Kidney (tissue), 13 donors: ENCODE measurements at regions not wholly inside any gene's neighbourhood (a gene's known extent, or its start where the extent isn't known, plus 50 kb on each side); places are given as distances from the start of the nearest gene placed in this dataset.

Experiments used
- DNase-seq, 5 donors: peaks; one replicate each; pipeline ENCODE4 v3.0.0-alpha.2; 2013 to 2020
- FAIRE-seq: peaks from 2 replicates; lab custom pipeline; 2012; peaks lifted over from hg19 to GRCh38; lab: Jason Lieb, UNC
- H3K27ac ChIP-seq, 2 donors: one replicate each; pipeline ENCODE4 v1.7.0; 2013; ENCODE audit warnings: low read depth in 2 of 2, low read length in 2 of 2, inconsistent platforms in 1 of 2
- H3K27me3 ChIP-seq: one replicate; pipeline ENCODE4 v1.7.1; 2013; ENCODE audit warnings: low read length, inconsistent platforms; ENCODE audit not compliant: control insufficient read depth, insufficient read depth
- H3K36me3 ChIP-seq, 3 donors: one replicate each; pipeline versions ENCODE4 v1.7.0 to v1.7.1; 2013; ENCODE audit warnings: low read length in 3 of 3, control low read depth in 1 of 3, inconsistent platforms in 1 of 3; ENCODE audit not compliant: insufficient read depth in 3 of 3, control insufficient read depth in 2 of 3
- H3K4me1 ChIP-seq, 3 donors: one replicate each; pipeline versions ENCODE4 v1.7.0 to v1.7.1; 2013; ENCODE audit warnings: low read length in 3 of 3, inconsistent platforms in 1 of 3, low read depth in 1 of 3; ENCODE audit not compliant: control insufficient read depth in 2 of 3, insufficient read depth in 2 of 3
- H3K4me3 ChIP-seq, 3 donors: one replicate each; pipeline versions ENCODE4 v1.7.0 to v1.8.1; 2013; ENCODE audit warnings: low read length in 3 of 3, control low read depth in 1 of 3, inconsistent platforms in 1 of 3
- H3K9ac ChIP-seq, 3 donors: one replicate each; pipeline versions ENCODE4 v1.7.0 to v1.7.1; 2013; ENCODE audit warnings: low read length in 3 of 3, control low read depth in 1 of 3, inconsistent platforms in 1 of 3
- H3K9me3 ChIP-seq, 3 donors: one replicate each; pipeline versions ENCODE4 v1.7.0 to v1.7.1; 2013; ENCODE audit warnings: low read length in 3 of 3, control low read depth in 1 of 3, inconsistent platforms in 1 of 3; ENCODE audit not compliant: control insufficient read depth in 2 of 3, insufficient read depth in 1 of 3
- CTCF ChIP-seq: IDR thresholded peaks from 3 replicates; pipeline ENCODE4 v1.5.1; 2012; ENCODE audit warnings: mild to moderate bottlenecking, moderate library complexity, borderline replicate concordance; ENCODE audit not compliant: insufficient read depth; ENCODE audit errors: extremely low read depth
- intact Hi-C: fragments of 100-400 bp; cut with DNase I; formaldehyde crosslinking; loops from one replicate; pipeline ENCODE4 v1.11.1; 2022
- donor health status: control.
- donor health status: control.
- donor health status: control.
- donor health status: control.
- donor health status: control.
- donor health status: DM: yes; HTN: yes; CAD: no.
- donor health status: Normal renal cell carcinoma (clear cell type).

- H3K4me3 ChIP-seq = no peak overlapping the region
- intact Hi-C loops = no loop called here
- no peak overlapping the region for H3K9ac ChIP-seq
- no peak for FAIRE-seq
- H3K27ac ChIP-seq = no peak overlapping the region
- peaks cover 0 to 9% (median 0%) of the 10 kb centered on the region in 3 donors for H3K9me3 ChIP-seq
- H3K36me3 ChIP-seq = no peaks in the 10 kb centered on the region
- no peaks in the 10 kb centered on the region for H3K27me3 ChIP-seq
- no peaks in the 10 kb centered on the region for H3K4me1 ChIP-seq
- no peak for TF ChIP-seq CTCF
- DNase-seq = peak in 2 of 5 donors; percentile 26 to 30
Observed at GRCh38 chr11:64501500-64502427, 54.0 kb upstream of the SLC22A11 start.

- DNase-seq (peak in 1 of 5 donors; percentile 28), FAIRE-seq (no peak)
- H3K9me3 ChIP-seq = peaks cover 0 to 9% (median 0%) of the 10 kb centered on the region in 3 donors
- intact Hi-C loops = no loop called here
- no peak for TF ChIP-seq CTCF
- H3K36me3 ChIP-seq = no peaks in the 10 kb centered on the region
- H3K27ac ChIP-seq = no peak overlapping the region
- no peaks in the 10 kb centered on the region for H3K4me1 ChIP-seq
- no peak overlapping the region for H3K4me3 ChIP-seq
- no peak overlapping the region for H3K9ac ChIP-seq
- no peaks in the 10 kb centered on the region for H3K27me3 ChIP-seq
Observed at GRCh38 chr11:64502634-64503033, 53.1 kb upstream of the SLC22A11 start.

DNA sequence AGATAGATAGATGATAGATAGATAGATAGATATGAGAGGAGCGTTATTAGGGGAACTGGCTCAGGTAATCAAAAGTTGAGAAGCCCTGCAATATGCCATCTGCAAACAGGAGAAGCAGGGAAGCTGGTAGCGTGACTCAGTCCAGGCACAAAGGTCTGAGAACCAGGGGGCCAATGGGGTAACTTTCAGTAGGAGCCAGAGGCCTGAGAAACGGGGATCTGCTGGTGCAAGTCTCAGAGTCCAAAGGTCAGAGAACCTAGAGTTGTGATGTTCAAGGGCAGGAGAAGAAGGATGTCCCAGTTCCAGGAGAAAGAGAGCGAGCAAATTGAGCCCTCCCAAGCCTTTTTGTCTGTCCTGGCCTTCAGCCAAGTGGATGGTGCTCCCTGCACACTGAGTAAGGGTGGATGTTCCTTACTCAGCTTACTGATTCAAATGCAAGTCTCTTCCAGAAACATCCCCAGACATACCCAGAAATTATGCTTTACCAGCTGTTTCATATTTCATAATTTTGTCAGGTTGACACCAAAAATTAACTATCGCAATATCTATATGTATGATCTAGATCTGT lies 52.5 kb upstream of the SLC22A11 start:
- intact Hi-C loops = no loop called here
- FAIRE-seq (no peak), DNase-seq (peak in 2 of 5 donors; percentile 4 to 26)
- Histone ChIP-seq H3K9me3 (peaks cover 0 to 9% (median 0%) of the 10 kb centered on the region in 3 donors), H3K4me3 (no peak overlapping the region), H3K27ac (no peak overlapping the region), H3K27me3 (no peaks in the 10 kb centered on the region), H3K4me1 (no peaks in the 10 kb centered on the region), H3K36me3 (no peaks in the 10 kb centered on the region), H3K9ac (no peak overlapping the region)
- TF ChIP-seq CTCF = no peak
